ENCODE measurements at regions not wholly inside any gene's neighbourhood (a gene's known extent, or its start where the extent isn't known, plus 50 kb on each side); places are given as distances from the start of the nearest gene placed in this dataset.

GRCh38 chr19:56971230-56971629 is 130.7 kb upstream of the PEG3 start:
- TF ChIP-seq CTCF (IDR thresholded peaks at IDR 0.05; ENCODE audit: insufficient read depth, missing control alignments): no peak
- FAIRE-seq: no peak

GRCh38 chr19:56972291-56972841 is 131.8 kb upstream of the PEG3 start:
- no peak for DNase-seq (ENCODE audit: insufficient read length, low spot score)
- FAIRE-seq: no peak
- no peak for TF ChIP-seq CTCF (IDR thresholded peaks at IDR 0.05; ENCODE audit: insufficient read depth, missing control alignments)

More at GRCh38 chr19:56971230-56971629, 130.7 kb upstream of the PEG3 start:
- DNase-seq (ENCODE audit: insufficient read length, low spot score): no peak

GRCh38 chr19:56973713-56974555 is 133.4 kb upstream of the PEG3 start:
- TF ChIP-seq CTCF (IDR thresholded peaks at IDR 0.05; ENCODE audit: insufficient read depth, missing control alignments): no peak
- no peak for FAIRE-seq
- DNase-seq (ENCODE audit: insufficient read length, low spot score): no peak

- DNase-seq (ENCODE audit: insufficient read length, low spot score) (no peak), FAIRE-seq (no peak)
- TF ChIP-seq CTCF (IDR thresholded peaks at IDR 0.05; ENCODE audit: insufficient read depth, missing control alignments): no peak
Measured at GRCh38 chr19:56974556-56975207, 134.2 kb upstream of the PEG3 start.

GRCh38 chr19:56976300-56976699 is 135.8 kb upstream of the PEG3 start:
- FAIRE-seq (no peak), DNase-seq (ENCODE audit: insufficient read length, low spot score) (no peak)
- TF ChIP-seq CTCF (IDR thresholded peaks at IDR 0.05; ENCODE audit: insufficient read depth, missing control alignments): no peak

- FAIRE-seq (no peak), DNase-seq (ENCODE audit: insufficient read length, low spot score) (no peak)
- no peak for TF ChIP-seq CTCF (IDR thresholded peaks at IDR 0.05; ENCODE audit: insufficient read depth, missing control alignments)
Measured at GRCh38 chr19:56976995-56977906, 136.7 kb upstream of the PEG3 start.
